ENCODE measurements at regions not wholly inside any gene's neighbourhood (a gene's known extent, or its start where the extent isn't known, plus 50 kb on each side); places are given as distances from the start of the nearest gene placed in this dataset.

DNA sequence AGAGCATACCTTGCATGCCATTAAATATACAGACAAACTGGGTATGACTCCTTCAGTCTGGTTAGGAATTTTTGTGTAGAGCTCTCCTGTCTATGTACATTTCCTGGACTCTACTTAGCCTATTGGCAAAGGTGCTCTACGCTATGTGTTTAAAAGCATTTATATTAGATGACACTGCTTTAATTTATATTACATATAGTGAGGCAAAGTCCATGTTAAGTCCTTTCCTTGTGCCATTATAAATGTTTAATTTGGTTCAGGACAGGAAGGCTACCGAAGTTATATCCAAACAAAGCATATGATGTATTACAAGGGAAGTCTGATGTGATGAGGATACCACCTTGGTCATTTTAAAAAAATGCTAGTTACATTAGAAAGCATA lies 117.4 kb upstream of the RAB27B start:
- Histone ChIP-seq H3K4me3 (no peak overlapping the region), H3K27me3 (replicated peaks in 1 of 7) (peaks cover 0 to 3% (median 0%) of the 10 kb centered on the region in 7 donors), H3K4me1 (no peaks in the 10 kb centered on the region), H3K27ac (no peak overlapping the region), H3K9me3 (peaks cover 0 to 9% (median 0%) of the 10 kb centered on the region in 8 donors), H3K36me3 (no peaks in the 10 kb centered on the region)
- TF ChIP-seq POLR2A (IDR thresholded peaks at IDR 0.05) (no peak), POLR2AphosphoS5 (IDR thresholded peaks at IDR 0.05) (no peak)
- intact Hi-C loops (cut with DNase I; ENCODE audit: low total_unique reads), result no loop called here
- no peak for DNase-seq
- 87 to 99% (median 90%) methylated on average over 2 of the region's 2 CpGs for WGBS, 5 donors

DNA sequence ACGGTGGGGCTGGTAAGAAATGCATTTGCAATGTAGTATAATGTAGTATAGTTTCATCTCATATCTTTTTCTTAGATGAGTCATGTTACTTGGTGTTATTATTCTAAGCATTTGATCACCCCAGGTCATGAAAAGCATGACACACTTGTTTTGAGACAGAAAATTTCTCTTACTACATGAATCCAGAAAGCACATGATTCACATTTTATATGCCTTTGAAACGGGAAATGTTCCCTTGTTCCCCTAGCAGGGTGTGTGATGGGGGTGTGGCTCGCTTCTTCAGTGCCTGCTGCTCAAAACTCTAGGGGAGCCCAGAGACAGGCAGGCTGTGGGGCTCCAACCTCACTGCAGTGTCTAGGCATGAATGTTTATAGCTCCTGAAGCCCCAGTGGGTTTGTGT lies 116.0 kb upstream of the RAB27B start:
- no peak for TF ChIP-seq POLR2A (IDR thresholded peaks at IDR 0.05)
- TF ChIP-seq POLR2AphosphoS5 (IDR thresholded peaks at IDR 0.05), result no peak
- TF ChIP-seq, protein P1, sequence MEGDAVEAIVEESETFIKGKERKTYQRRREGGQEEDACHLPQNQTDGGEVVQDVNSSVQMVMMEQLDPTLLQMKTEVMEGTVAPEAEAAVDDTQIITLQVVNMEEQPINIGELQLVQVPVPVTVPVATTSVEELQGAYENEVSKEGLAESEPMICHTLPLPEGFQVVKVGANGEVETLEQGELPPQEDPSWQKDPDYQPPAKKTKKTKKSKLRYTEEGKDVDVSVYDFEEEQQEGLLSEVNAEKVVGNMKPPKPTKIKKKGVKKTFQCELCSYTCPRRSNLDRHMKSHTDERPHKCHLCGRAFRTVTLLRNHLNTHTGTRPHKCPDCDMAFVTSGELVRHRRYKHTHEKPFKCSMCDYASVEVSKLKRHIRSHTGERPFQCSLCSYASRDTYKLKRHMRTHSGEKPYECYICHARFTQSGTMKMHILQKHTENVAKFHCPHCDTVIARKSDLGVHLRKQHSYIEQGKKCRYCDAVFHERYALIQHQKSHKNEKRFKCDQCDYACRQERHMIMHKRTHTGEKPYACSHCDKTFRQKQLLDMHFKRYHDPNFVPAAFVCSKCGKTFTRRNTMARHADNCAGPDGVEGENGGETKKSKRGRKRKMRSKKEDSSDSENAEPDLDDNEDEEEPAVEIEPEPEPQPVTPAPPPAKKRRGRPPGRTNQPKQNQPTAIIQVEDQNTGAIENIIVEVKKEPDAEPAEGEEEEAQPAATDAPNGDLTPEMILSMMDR (IDR thresholded peaks at IDR 0.05 in 8 of 11, conservative IDR thresholded peaks at IDR 0.05 in 3 of 11), result no peak
- peaks cover 0 to 9% (median 0%) of the 10 kb centered on the region in 7 donors for H3K27me3 ChIP-seq (replicated peaks in 1 of 7)
- intact Hi-C loops (cut with DNase I; ENCODE audit: low total_unique reads), result no loop called here
- no peak overlapping the region for H3K4me3 ChIP-seq
- peaks cover 0 to 2% (median 0%) of the 10 kb centered on the region in 6 donors for H3K4me1 ChIP-seq
- H3K9me3 ChIP-seq, result peaks cover 0 to 7% (median 0%) of the 10 kb centered on the region in 8 donors
- no peak for DNase-seq
- H3K36me3 ChIP-seq, result no peaks in the 10 kb centered on the region
- H3K27ac ChIP-seq, result no peak overlapping the region
- WGBS, 5 donors, result 56 to 77% (median 70%) methylated on average over 3 of the region's 3 CpGs

DNA sequence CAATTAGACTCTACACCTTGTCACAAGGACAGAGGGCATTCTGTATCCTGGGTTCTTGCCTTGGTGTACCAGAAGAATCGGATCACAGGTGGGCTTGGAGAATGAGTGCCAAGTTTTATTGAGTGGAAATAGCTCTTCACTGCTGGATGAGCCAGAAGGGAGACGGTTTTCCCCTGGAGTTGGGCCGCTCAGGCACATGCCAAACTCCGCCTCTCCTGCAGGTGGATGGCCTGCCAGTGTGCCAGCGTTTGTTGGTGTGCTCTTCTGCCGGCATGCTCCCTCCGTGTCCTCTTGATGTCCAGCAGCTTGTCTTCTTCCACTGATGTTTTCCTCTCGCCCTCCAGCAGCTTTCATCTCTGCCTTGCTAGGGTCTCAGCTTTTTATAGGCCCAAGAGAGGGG lies 115.5 kb upstream of the RAB27B start:
- H3K9me3 ChIP-seq, result peaks cover 0 to 4% (median 0%) of the 10 kb centered on the region in 8 donors
- no peaks in the 10 kb centered on the region for H3K36me3 ChIP-seq
- no peak overlapping the region for H3K4me3 ChIP-seq
- intact Hi-C loops (cut with DNase I; ENCODE audit: low total_unique reads), result no loop called here
- H3K27me3 ChIP-seq (replicated peaks in 1 of 7), result peaks cover 0 to 9% (median 0%) of the 10 kb centered on the region in 7 donors
- H3K4me1 ChIP-seq, result peaks cover 0 to 6% (median 3%) of the 10 kb centered on the region in 6 donors
- WGBS, 5 donors, result 77 to 83% (median 80%) methylated on average over 8 of the region's 8 CpGs
- no peak for TF ChIP-seq POLR2A (IDR thresholded peaks at IDR 0.05)
- TF ChIP-seq, protein P1 (IDR thresholded peaks at IDR 0.05 in 8 of 11, conservative IDR thresholded peaks at IDR 0.05 in 3 of 11), result no peak
- no peak for TF ChIP-seq POLR2AphosphoS5 (IDR thresholded peaks at IDR 0.05)
- DNase-seq, result no peak
- H3K27ac ChIP-seq, result no peak overlapping the region

DNA sequence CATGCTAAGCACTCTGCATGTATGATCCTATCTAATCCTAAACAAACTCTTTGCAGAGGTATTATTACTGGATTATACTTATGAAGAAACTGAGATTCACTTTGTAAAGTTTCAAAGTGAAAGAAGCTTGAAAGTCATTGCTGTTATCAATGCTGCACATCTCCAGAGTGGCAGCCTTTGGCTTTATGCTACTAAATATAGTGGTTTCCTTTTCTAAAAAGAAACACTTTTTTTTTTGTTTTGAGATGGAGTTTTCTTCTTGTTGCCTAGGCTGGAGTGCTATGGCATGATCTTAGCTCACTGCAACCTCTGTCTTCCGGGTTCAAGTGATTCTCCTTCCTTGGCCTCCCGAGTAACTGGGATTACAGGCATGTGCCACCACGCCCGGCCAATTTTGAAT lies 114.9 kb upstream of the RAB27B start:
- Histone ChIP-seq H3K4me3 (no peak overlapping the region), H3K27me3 (replicated peaks in 1 of 7) (peaks cover 0 to 9% (median 0%) of the 10 kb centered on the region in 7 donors), H3K36me3 (no peaks in the 10 kb centered on the region), H3K9me3 (no peaks in the 10 kb centered on the region), H3K27ac (no peak overlapping the region), H3K4me1 (peaks cover 0 to 12% (median 7%) of the 10 kb centered on the region in 6 donors)
- TF ChIP-seq POLR2AphosphoS5 (IDR thresholded peaks at IDR 0.05), result no peak
- TF ChIP-seq, protein P1 (IDR thresholded peaks at IDR 0.05 in 8 of 11, conservative IDR thresholded peaks at IDR 0.05 in 3 of 11), result no peak
- TF ChIP-seq POLR2A (IDR thresholded peaks at IDR 0.05), result no peak
- WGBS, 5 donors, result 76 to 89% (median 85%) methylated on average over 4 of the region's 4 CpGs
- intact Hi-C loops (cut with DNase I; ENCODE audit: low total_unique reads), result no loop called here
- DNase-seq, result no peak

DNA sequence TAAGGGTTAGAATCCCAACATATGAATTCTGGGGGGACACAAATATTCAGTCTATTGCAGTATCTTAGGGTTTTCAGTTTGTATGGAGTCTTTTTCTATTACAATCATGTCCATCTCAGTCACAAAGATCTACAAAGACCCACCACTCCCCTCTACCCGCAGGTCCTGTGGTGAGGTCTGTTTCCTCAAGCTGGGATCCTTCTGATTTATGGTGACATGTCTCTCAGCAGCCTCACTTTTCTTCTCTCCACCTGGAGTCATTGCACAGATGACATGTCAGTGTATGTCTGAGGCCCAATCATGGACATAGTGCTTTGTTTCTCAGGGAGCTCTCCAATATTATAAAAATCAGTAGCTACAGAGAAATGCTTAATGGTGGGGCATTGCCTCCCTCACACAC lies 113.4 kb upstream of the RAB27B start:
- 22 to 52% (median 28%) methylated on average over 1 of the region's 1 CpG for WGBS, 5 donors
- TF ChIP-seq POLR2AphosphoS5 (IDR thresholded peaks at IDR 0.05) (no peak), POLR2A (IDR thresholded peaks at IDR 0.05) (no peak)
- TF ChIP-seq, protein P1 (IDR thresholded peaks at IDR 0.05 in 8 of 11, conservative IDR thresholded peaks at IDR 0.05 in 3 of 11), result no peak

More for the DNA sequence above, 113.4 kb upstream of the RAB27B start:
- Histone ChIP-seq H3K4me3 (no peak overlapping the region), H3K27ac (no peak overlapping the region), H3K9me3 (no peaks in the 10 kb centered on the region), H3K4me1 (peaks cover 0 to 17% (median 10%) of the 10 kb centered on the region in 6 donors), H3K27me3 (replicated peaks in 1 of 7) (peaks cover 0 to 9% (median 0%) of the 10 kb centered on the region in 7 donors), H3K36me3 (no peaks in the 10 kb centered on the region)
- intact Hi-C loops (cut with DNase I; ENCODE audit: low total_unique reads), result no loop called here
- no peak for DNase-seq
